GM12878 (cell line): ENCODE measurements at regions not wholly inside any gene's neighbourhood (a gene's known extent, or its start where the extent isn't known, plus 50 kb on each side); places are given as distances from the start of the nearest gene placed in this dataset.

Experiments used
- ATAC-seq: fragments of 200-7000 bp; cut with Tn5 transposase; 3 replicates; pipeline ENCODE4 v1.9.1; 2020; ENCODE audit warnings: mild to moderate bottlenecking, moderate library complexity
- BruUV-seq: library from RNA; stranded (reverse); fragments of 400-500 nt; replicated peaks from 2 replicates; lab custom pipeline; 2021; lab: Mats Ljungman, UMichigan
- CTCF ChIA-PET: fragments of 300-600 bp; sonication (Branson Sonifier 250); formaldehyde crosslinking; extraction: SDS; loops from one replicate; lab custom pipeline; 2021; ENCODE audit warnings: inconsistent platforms; lab: Yijun Ruan, JAX
- POLR2A ChIA-PET: fragments of 350-600 bp; formaldehyde crosslinking; extraction: SDS; loops from one replicate; lab custom pipeline; 2021; ENCODE audit warnings: inconsistent platforms; lab: Charles Lee
- RAD21 ChIA-PET: fragments of 300-600 bp; sonication (Branson Sonifier 250); formaldehyde crosslinking; loops from one replicate; lab custom pipeline; 2023; ENCODE audit warnings: antibody characterized with exemption; ENCODE audit not compliant: unreplicated experiment; lab: Charles Lee
- SMC1A ChIA-PET: fragments of 300-600 bp; sonication (Branson Sonifier 250); formaldehyde crosslinking; loops from one replicate; lab custom pipeline; 2023; ENCODE audit not compliant: unreplicated experiment, uncharacterized antibody; lab: Charles Lee
- DNase-seq: peaks from one replicate; pipeline ENCODE4 v3.0.0-alpha.2; 2011; ENCODE audit warnings: low read depth, low spot score
- FAIRE-seq: peaks from 3 replicates; lab custom pipeline; 2011; peaks lifted over from hg19 to GRCh38; lab: Jason Lieb, UNC
- H2AFZ ChIP-seq: 2 replicates; pipeline ENCODE4 v1.6.0; 2011; ENCODE audit warnings: low read depth, low read length, control low read depth; ENCODE audit not compliant: control insufficient read depth
- H3K27ac ChIP-seq: 2 replicates; pipeline ENCODE4 v1.5.1; 2011; ENCODE audit warnings: control low read depth; ENCODE audit not compliant: control insufficient read depth, insufficient read depth
- H3K27me3 ChIP-seq, 2 experiments: replicated peaks in 1 of 2; 2 replicates each; pipeline versions ENCODE4 v1.6.0 to v1.6.1; 2011; ENCODE audit warnings: low read length in 1 of 2; ENCODE audit not compliant: control insufficient read depth in 2 of 2, insufficient read depth in 2 of 2
- H3K36me3 ChIP-seq, 2 experiments: 2 replicates each; pipeline ENCODE4 v1.5.1; 2011; ENCODE audit warnings: low read length in 1 of 2; ENCODE audit not compliant: control insufficient read depth in 2 of 2, insufficient read depth in 2 of 2
- H3K4me1 ChIP-seq: 2 replicates; pipeline ENCODE4 v1.6.1; 2011; ENCODE audit warnings: mild to moderate bottlenecking, low read length, moderate library complexity, mixed read lengths; ENCODE audit not compliant: control insufficient read depth, insufficient read depth
- H3K4me2 ChIP-seq: 2 replicates; pipeline ENCODE4 v1.6.0; 2011; ENCODE audit warnings: control low read depth; ENCODE audit not compliant: control insufficient read depth, insufficient read depth
- H3K4me3 ChIP-seq: fragments of 200-600 bp; sonication (generic); 2 replicates; pipeline ENCODE4 v1.5.1; 2016
- H3K79me2 ChIP-seq: 2 replicates; pipeline ENCODE4 v1.6.0; 2011; ENCODE audit warnings: low read length; ENCODE audit not compliant: control insufficient read depth, insufficient read depth
- H3K9ac ChIP-seq: 2 replicates; pipeline ENCODE4 v1.8.0; 2011; ENCODE audit warnings: low read length, control low read depth, mixed read lengths; ENCODE audit not compliant: control insufficient read depth, insufficient read depth
- H3K9me3 ChIP-seq: replicated peaks from 3 replicates; pipeline ENCODE4 v1.5.1; 2011; ENCODE audit warnings: mild to moderate bottlenecking, low read length; ENCODE audit not compliant: control insufficient read depth, insufficient read depth
- H4K20me1 ChIP-seq: 2 replicates; pipeline ENCODE4 v1.6.0; 2011; ENCODE audit not compliant: control insufficient read depth, insufficient read depth
- BACH1 ChIP-seq: fragments of 450-650 bp; IDR thresholded peaks from 2 replicates; pipeline ENCODE4 v1.6.1; 2017; ENCODE audit warnings: mild to moderate bottlenecking, borderline replicate concordance
- CREM ChIP-seq: IDR thresholded peaks from 2 replicates; pipeline ENCODE4 v1.6.1; 2014; ENCODE audit warnings: antibody characterized with exemption, low read depth
- IKZF1 ChIP-seq: fragments of 450-650 bp; conservative IDR thresholded peaks from 2 replicates; pipeline ENCODE4 v1.6.1; 2017; ENCODE audit warnings: antibody characterized with exemption, mild to moderate bottlenecking
- IKZF2 ChIP-seq, 2 experiments: fragments of 450-650 bp; IDR thresholded peaks; 2 replicates each; pipeline ENCODE4 v1.6.1; 2017; ENCODE audit warnings: mild to moderate bottlenecking in 2 of 2, moderate library complexity in 2 of 2
- IRF3 ChIP-seq: fragments of 450-650 bp; IDR thresholded peaks from 2 replicates; pipeline ENCODE4 v1.6.1; 2014; ENCODE audit warnings: mild to moderate bottlenecking
- MTA2 ChIP-seq: fragments of 450-650 bp; IDR thresholded peaks from 2 replicates; pipeline ENCODE4 v1.6.1; 2016; ENCODE audit warnings: low read depth, mild to moderate bottlenecking, moderate library complexity
- NFYB ChIP-seq: IDR thresholded peaks from 2 replicates; pipeline ENCODE4 v1.6.1; 2011; ENCODE audit warnings: low read depth, mild to moderate bottlenecking, low read length, improper control_type of control experiment, moderate library complexity; ENCODE audit not compliant: insufficient read depth
- PRDM15 ChIP-seq: fragments of 450-650 bp; formaldehyde crosslinking; IDR thresholded peaks from 2 replicates; pipeline ENCODE4 v1.4.0; 2020; ENCODE audit warnings: mild to moderate bottlenecking, moderate library complexity
- RB1 ChIP-seq: fragments of 450-650 bp; formaldehyde crosslinking; IDR thresholded peaks from 2 replicates; pipeline ENCODE4 v1.6.1; 2017; ENCODE audit warnings: mild to moderate bottlenecking, borderline replicate concordance
- SIX5 ChIP-seq: IDR thresholded peaks from 2 replicates; pipeline ENCODE4 v1.6.1; 2011; ENCODE audit warnings: mild to moderate bottlenecking, low read depth, low read length, moderate library complexity; ENCODE audit not compliant: severe bottlenecking
- SREBF2 ChIP-seq: IDR thresholded peaks from 2 replicates; pipeline ENCODE4 v1.6.1; 2012; ENCODE audit warnings: mild to moderate bottlenecking, low read length
- SUZ12 ChIP-seq: fragments of 200-600 bp; sonication (generic); IDR thresholded peaks from one replicate; pipeline ENCODE4 v1.6.1; 2018; ENCODE audit warnings: antibody characterized with exemption, mild to moderate bottlenecking; ENCODE audit not compliant: unreplicated experiment
- ZNF217 ChIP-seq: fragments of 450-650 bp; IDR thresholded peaks from 2 replicates; pipeline ENCODE4 v1.6.1; 2017; ENCODE audit warnings: antibody characterized with exemption, mild to moderate bottlenecking
- ZSCAN29 ChIP-seq: fragments of 450-650 bp; IDR thresholded peaks from 2 replicates; pipeline ENCODE4 v1.6.1; 2017; ENCODE audit warnings: mild to moderate bottlenecking, moderate library complexity
- WGBS: methylation state at CpG from one replicate; pipeline ENCODE4 v1.1.6; 2016; ENCODE audit warnings: low lambda C conversion rate; ENCODE audit not compliant: insufficient replicate concordance, insufficient coverage; ENCODE audit errors: missing lambda C conversion rate; 5-methylcytosine and 5-hydroxymethylcytosine counted together
- in situ Hi-C: fragments of 300-500 bp; cut with MboI; formaldehyde crosslinking; loops from 9 replicates; pipeline ENCODE4 v1.14.3; 2018; ENCODE audit warnings: mixed read lengths
- intact Hi-C: fragments of 100-400 bp; cut with micrococcal nuclease; formaldehyde crosslinking; loops from one replicate; pipeline ENCODE4 v1.14.2; 2022; ENCODE audit not compliant: unreplicated experiment

GRCh38 chr18:61248589-61248988 is 84.6 kb upstream of the CDH20 start:
- intact Hi-C loops = no loop called here
- no peaks in the 10 kb centered on the region; a peak in 1 of 4 replicates for H3K27me3 ChIP-seq
- H3K36me3 ChIP-seq = no peaks in the 10 kb centered on the region
- WGBS = 57% methylated on average over 3 of the region's 3 CpGs
- ChIA-PET SMC1A (no interaction called here), CTCF (no interaction called here), RAD21 (no interaction called here), POLR2A (no interaction called here)
- no peak for TF ChIP-seq SREBF2
- 0 out of 2 replicates have a peak, but pooled peaks have one; percentile 33 for TF ChIP-seq MTA2
- TF ChIP-seq NFYB = no peak
- peak in 1 of 2 experiments; percentile 45; a peak in 1 of 4 replicates for TF ChIP-seq IKZF2 (IDR thresholded peaks at IDR 0.05)
- no peaks in the 10 kb centered on the region for H3K9me3 ChIP-seq
- H3K79me2 ChIP-seq = no peaks in the 10 kb centered on the region
- H3K9ac ChIP-seq = no peak overlapping the region
- no peak overlapping the region for H3K4me2 ChIP-seq
- in situ Hi-C loops = no loop called here
- no peaks in the 10 kb centered on the region for H4K20me1 ChIP-seq
- DNase-seq = no peak
- no peak overlapping the region for H2AFZ ChIP-seq
- no peak overlapping the region for H3K4me3 ChIP-seq
- H3K27ac ChIP-seq = no peak overlapping the region
- H3K4me1 ChIP-seq = no peaks in the 10 kb centered on the region
- FAIRE-seq = no peak
- BruUV-seq = no TSS peak
- peak; percentile 32; the same call in 1 of the 3 replicates for ATAC-seq

- Histone ChIP-seq H3K4me2 (no peak overlapping the region), H3K9me3 (no peaks in the 10 kb centered on the region), H3K4me3 (no peak overlapping the region), H3K27ac (no peak overlapping the region), H3K27me3 (no peaks in the 10 kb centered on the region), H3K36me3 (no peaks in the 10 kb centered on the region), H3K9ac (no peak overlapping the region), H4K20me1 (no peaks in the 10 kb centered on the region), H3K4me1 (no peaks in the 10 kb centered on the region), H3K79me2 (no peaks in the 10 kb centered on the region), H2AFZ (no peak overlapping the region)
- 46% methylated on average over 5 of the region's 5 CpGs for WGBS
- no peak for ATAC-seq
- in situ Hi-C loops = no loop called here
- no peak for FAIRE-seq
- no peak for DNase-seq
- no TSS peak for BruUV-seq
- ChIA-PET POLR2A (no interaction called here), SMC1A (no interaction called here), CTCF (no interaction called here), RAD21 (no interaction called here)
- TF ChIP-seq ZNF217 (no peak), IKZF1 (no peak), PRDM15 (no peak), ZSCAN29 (no peak), CREM (no peak), BACH1 (no peak), RB1 (no peak), IRF3 (no peak), SIX5 (no peak), SUZ12 (no peak)
- intact Hi-C loops = no loop called here
These were observed 76.9 kb upstream of the CDH20 start for GRCh38 chr18:61256291-61256690.
